ENCODE measurements at regions not wholly inside any gene's neighbourhood (a gene's known extent, or its start where the extent isn't known, plus 50 kb on each side); places are given as distances from the start of the nearest gene placed in this dataset.

DNA sequence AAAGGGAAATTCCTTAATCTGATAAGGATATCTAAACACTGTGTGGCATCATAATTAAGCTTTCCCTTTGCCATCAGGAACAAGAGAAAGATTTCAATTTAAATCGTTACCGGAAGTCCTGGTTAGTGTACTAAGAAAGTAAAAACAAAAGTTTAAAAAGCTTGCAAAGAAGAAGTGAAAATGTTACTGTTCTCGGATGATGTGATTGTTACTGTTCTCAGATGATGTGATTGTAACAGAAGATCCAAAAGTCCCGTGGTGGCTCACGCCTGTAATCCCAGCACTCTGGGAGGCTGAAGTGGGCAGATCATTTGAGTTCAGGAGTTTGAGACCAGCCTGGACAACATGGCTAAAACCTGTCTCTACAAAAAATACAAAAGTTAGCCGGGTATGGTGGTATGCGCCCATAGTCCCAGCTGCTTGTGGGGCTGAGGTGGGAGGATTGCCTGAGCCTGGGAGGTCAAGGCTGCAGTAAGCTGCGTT is 62.5 kb downstream of the RGS12 start:
- TF ChIP-seq TAF1 (conservative IDR thresholded peaks at IDR 0.05) = no peak
- TF ChIP-seq, protein P1, sequence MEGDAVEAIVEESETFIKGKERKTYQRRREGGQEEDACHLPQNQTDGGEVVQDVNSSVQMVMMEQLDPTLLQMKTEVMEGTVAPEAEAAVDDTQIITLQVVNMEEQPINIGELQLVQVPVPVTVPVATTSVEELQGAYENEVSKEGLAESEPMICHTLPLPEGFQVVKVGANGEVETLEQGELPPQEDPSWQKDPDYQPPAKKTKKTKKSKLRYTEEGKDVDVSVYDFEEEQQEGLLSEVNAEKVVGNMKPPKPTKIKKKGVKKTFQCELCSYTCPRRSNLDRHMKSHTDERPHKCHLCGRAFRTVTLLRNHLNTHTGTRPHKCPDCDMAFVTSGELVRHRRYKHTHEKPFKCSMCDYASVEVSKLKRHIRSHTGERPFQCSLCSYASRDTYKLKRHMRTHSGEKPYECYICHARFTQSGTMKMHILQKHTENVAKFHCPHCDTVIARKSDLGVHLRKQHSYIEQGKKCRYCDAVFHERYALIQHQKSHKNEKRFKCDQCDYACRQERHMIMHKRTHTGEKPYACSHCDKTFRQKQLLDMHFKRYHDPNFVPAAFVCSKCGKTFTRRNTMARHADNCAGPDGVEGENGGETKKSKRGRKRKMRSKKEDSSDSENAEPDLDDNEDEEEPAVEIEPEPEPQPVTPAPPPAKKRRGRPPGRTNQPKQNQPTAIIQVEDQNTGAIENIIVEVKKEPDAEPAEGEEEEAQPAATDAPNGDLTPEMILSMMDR (IDR thresholded peaks at IDR 0.05; ENCODE audit: low read depth, low read length, missing input control) = no peak

Measured in liver (tissue), 3 donors.